HG02610 (cell line): ENCODE measurements at regions not wholly inside any gene's neighbourhood (a gene's known extent, or its start where the extent isn't known, plus 50 kb on each side); places are given as distances from the start of the nearest gene placed in this dataset.
"Not testable (repeated sequence)": the region's sequence is repeated elsewhere in the genome, so short reads cannot be mapped to it uniquely, and the experiment has no call there.

Source experiments
- ATAC-seq: cut with Tn5 transposase; IDR thresholded peaks from one replicate; pipeline ENCODE4 v1.9.1; 2021; ENCODE audit warnings: mild to moderate bottlenecking, moderate library complexity; ENCODE audit not compliant: unreplicated experiment

DNA sequence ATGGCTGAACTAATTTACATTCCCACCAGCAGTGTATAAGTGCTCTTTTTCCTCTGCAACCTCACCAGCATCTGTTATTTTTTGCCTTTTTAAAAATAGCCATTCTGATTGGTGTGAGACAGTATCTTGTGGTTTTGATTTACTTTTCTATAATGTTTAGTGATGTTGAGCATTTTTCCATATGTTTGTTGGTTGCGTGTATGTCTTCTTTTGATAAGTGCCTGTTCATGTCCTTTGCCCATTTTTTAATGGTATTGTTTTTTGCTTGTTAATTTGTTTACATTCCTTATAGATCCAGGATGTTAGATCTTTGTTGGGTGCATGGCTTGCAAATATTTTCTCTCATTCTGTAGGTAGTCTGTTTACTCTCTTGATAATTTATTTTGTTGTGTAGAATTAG lies 169.9 kb downstream of the PRL start:
- no peak for ATAC-seq

DNA sequence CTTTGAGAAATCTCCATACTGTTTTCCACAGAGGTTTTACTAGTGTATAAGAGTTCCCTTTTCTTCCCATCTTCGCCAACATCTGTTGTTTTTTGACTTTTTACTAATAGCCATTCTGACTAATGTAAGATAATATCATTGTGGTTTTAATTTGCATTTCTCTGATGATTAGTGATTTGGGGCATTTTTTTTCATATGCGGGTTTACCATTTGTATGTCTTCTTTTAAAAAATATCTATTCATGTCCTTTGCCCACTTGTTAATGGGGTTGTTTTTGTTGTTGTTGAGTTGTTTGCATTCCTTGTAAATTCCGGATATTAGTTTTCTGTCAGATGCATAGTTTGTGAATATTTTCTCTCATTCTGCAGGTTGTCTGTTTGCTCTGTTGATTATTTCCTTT lies 167.1 kb downstream of the PRL start:
- no peak for ATAC-seq

DNA sequence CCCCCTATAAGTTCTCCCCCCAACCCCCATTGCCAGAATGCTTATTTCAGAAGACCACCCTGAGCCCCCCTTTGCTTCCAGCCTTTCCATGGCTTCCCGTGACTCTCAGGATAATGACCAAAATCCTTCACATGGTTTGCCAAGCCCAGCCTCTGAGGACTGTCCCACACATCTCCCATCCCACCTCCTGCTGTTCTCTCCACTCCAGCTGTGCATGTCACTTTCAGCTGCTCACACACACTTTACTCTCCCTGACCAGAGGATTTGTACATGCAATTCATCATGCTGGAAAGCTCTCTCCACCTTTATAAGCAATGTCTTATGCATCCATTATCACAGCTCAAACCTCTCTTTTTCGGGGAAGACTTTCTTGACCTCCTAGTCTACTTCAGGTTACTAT lies 164.2 kb downstream of the PRL start:
- no peak for ATAC-seq

DNA sequence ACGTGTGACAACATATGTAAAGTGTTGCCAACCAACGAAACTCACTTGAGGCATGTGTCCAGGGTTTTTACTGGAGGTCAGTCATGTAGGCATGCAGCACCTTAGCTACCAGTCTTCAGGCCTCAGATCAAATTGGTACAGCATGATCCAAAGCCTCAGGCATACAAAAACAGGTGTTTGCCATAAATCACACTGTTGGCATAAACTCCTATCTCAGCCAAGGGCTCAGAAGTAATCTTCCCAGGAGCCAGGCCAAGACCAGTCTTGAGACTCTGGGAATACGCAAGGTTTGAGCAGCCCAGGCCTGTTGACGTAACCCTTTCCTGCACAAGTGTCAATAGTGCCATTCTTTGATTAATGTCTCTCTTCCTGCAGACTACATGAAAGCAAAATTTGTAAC lies 163.5 kb downstream of the PRL start:
- ATAC-seq = no peak

DNA sequence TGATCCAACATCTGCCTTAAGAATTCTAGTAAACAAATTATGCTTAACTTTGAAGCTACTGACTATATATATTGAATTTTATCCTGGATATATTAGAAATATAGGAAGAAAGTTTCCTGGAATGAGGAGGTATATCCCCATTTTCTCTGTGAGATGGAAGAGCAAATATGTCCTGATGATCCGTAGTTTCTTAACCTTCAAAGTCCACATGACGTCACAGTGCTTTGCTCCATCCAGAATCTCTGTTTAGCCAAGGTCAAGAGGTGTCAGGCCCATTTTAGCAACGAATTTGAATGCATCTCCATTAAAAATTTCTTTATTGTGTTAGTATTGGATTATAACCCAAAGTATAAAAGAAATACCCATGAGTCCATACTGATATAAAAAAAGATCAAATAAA lies 162.5 kb downstream of the PRL start:
- no peak for ATAC-seq

DNA sequence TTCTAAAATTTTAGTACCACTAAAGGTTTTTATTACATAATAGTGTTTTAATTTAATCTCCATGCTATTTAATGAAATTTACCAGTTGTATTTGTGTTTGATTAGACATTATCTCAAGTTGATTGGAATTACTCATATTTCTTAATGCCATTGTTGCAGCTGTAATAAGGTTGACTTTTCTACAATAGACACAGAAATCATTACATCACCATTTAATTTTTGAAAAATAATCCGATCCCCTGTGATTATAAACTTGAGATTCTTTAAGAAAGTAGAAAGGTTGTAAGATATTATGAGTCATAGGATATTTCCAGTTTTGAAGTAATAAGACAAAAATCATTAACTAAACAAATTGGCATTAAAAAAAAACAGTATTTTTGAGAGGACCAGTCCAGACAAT lies 161.4 kb downstream of the PRL start:
- no peak for ATAC-seq

DNA sequence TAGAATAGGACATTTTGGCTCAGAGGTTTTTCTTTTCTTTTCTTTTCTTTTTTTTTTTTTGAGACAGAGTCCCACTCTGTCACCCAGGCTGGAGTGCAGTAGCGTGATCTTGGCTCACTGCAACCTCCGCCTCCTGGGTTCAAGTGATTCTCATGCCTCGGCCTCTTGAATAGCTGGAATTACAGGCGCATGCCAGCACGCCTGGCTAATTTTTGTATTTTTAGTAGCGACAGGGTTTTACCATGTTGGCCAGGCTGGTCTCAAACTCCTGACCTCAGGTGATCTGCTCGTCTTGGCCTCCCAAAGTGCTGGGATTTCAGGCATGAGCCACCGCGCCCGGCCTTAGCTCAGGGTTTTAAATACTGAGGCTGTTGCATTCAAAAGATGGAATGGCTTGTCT lies 156.1 kb downstream of the PRL start:
- not testable (repeated sequence) for ATAC-seq

DNA sequence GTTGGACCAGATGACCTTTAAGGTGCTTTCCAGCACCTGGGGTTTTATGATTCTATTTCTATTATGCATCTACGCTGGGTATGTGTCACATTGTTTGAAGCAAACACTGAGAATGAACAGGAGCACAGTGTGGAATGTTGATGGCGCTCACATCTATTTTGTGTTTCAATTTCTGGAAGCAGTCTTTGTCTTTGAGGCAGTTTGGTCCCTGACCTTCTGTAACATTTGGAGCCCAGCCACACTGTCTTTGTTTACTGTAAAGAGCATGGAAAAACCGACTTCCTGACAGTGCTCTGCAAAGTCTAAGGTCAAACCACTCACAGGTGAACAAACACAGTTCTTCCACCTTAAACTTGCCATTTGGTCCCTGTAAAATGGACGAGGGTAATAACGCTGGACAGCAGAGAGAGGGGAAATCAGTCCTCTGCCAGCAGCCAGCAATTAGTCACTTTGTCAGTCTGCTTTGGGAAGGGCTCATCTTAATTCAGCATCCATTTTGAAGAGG lies 155.5 kb downstream of the PRL start:
- ATAC-seq = no peak

DNA sequence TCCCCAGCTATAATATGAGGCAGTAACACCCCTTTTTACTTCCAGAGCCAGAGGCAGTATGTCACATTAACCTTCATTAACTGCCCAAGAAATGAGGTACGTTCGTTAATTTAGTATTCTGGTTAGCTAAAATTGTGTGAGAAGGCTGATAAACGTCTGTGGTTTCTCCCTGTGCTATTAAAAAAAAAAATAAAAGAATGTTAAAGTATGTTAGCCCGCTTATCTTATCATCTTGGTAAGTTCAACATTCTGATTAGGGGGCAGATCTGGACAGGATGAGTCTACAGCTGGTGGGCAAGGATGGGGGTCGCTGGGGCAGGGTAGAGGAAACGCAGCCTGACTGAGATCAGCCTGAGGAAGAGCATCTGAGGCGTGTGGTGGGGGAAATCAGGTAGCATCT lies 154.0 kb downstream of the PRL start:
- no peak for ATAC-seq

DNA sequence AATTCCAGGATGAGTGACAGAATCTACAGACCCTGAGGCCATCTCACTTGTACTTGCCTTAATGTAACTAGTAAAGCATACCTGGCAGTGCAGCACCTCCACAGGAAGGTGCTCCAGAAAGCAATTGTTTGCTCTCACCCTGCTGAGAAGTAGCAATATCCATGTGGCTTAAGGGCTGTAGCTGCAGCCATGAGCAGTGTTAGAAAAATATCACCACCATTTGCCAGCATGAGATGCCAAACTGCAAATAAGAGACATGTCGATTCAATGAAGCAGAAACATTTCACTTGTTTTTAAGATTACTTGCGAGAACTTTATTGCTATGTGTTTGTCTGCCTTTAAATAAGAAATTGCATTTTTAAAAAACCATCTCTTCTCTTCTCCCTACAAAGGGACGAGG lies 151.5 kb downstream of the PRL start:
- ATAC-seq = no peak

DNA sequence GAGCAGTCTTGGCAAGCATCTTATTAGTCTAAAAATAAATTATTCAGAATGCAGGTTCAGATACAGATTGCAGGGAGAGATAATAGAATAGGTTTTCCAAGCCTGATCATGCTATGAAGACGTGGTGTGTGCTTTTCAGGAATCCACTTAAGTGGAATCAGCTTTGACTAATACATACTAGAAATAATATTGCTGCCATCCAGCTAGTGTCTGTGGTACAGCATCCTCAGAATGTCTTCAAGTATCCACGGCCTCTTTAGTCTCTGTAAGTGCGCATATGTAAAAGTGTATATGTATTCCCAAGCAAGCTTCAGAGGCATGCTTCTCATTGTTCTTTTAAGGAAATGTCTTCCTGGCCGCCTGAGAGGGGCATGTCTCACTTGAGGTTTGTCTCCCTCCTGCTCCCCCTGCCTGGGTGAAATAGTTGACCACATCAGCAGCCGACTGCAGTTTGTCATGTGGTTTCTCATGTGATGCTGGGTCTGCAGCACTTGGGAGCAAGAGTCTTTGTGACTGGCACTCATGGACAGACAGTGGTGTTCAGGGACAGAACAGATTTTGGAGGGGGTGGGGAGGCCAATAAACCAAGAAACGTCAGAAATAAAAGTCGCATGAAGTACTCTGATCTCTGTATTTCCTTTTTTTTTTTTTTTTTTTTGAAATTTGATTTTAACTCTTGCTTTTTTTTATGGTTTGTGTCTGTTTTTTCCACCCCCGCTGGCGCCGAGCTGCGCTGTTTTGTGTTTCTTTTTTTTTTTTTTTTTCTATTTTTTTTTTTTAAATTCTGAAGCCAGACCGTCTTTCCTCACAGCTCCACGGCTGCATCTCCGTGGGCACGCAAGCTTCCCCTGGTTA lies 150.8 kb downstream of the PRL start:
- ATAC-seq = no peak

DNA sequence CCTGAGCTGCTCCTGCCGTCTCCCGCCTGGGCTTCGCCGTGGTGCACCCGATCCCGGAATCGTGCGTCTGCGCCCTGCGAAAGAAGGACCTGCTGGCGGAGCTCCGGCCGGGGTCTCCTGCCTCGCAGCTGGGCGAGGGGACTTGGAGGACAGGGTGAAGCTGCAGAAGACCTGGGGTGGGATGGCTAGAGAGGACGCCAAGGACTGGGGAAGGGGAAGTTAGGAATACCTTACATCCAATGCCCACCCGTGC lies 150.2 kb downstream of the PRL start:
- no peak for ATAC-seq

DNA sequence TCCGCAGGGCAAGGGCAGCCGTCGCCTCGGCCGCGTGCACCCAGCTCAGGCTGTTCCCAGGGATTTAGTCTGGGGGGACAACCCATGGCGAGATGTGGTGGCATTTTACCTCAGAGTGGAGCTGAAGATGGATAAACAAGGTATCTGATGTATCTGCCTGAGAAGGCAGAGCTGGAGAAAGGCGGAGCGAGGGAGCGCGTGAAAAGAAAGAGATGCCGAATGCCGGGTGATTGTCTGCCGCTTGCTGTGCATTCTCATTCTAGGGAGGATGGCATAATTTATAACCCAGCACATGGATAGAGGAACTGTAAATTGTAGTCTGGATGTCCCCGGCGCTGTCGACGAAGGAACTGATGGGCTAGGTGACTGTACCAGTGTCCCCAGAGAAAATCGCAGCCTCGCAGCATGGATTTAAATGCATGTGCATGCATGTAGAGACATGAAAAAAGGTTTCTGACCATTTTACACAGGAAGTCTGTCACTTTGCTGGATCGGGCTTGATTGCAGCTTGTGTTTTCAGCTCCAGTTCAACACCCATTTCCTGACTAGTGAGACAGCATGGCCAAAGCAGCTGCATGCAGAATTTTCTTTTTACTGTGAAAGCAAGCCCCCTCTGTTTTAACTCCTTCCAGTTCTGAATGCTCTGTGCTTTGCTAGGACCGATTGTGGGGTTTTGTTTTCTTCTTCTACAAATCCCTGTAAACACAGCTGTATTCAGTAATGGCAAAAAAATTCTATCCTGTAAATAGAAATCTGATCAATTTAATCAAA lies 149.7 kb downstream of the PRL start:
- no peak for ATAC-seq

DNA sequence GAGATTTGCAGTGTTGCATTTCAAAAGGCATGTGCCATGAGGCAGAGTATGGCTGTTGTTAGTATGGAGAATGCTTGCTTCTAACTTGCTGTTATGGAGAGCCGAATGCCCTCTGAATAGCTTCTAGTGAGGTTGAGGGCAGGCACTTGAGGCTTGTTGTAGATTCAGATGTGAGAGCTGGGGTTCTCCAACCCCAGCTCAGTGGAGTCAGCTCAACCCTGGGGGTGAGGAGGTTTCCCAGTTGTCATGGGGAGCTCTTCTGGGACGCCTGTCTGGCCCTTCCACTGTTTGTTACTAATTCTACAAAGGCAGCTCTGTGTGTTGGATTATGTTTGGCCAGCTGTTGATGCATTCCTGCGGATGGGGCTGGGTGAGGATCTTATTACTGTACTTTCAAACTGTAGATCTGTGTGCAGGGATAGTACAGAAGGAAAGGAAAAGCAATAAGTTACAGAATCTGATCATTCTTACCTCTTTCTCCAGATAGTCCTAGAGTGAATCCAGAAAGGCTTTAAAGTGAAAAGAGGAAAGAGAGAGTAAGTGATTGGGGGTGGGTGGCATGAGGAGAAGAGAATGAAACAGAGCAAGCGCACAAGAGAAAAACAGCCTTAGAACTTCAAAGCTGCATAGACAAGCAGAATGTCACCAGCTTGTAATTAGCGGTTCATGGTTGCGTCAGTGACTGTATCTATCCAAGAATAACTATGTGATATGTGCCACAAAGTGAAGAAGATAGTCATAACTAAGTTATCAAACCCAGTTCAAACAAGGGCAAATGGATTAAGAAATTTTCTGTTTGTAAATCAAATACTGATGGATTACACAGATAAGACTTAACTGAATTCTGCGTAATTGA lies 148.7 kb downstream of the PRL start:
- ATAC-seq = no peak

DNA sequence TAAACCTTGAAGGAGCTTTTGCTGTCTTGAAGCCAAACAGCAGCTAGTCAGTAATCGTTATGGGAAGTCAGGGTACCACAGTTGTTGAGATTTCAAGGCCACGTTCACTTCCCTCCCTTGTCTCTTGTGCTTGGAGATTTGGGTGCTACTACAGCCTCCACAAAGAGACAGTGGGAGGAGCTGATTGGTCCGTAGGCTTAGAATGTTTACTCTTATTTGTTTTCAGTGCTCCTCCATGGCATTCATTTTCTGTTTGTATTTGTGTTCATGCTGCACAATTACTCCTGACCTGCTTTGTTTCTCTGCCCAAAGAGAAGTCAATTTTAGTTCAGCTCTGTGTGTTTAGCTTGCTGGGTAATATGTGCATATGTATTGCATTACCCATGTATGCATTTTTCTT lies 147.7 kb downstream of the PRL start:
- no peak for ATAC-seq

DNA sequence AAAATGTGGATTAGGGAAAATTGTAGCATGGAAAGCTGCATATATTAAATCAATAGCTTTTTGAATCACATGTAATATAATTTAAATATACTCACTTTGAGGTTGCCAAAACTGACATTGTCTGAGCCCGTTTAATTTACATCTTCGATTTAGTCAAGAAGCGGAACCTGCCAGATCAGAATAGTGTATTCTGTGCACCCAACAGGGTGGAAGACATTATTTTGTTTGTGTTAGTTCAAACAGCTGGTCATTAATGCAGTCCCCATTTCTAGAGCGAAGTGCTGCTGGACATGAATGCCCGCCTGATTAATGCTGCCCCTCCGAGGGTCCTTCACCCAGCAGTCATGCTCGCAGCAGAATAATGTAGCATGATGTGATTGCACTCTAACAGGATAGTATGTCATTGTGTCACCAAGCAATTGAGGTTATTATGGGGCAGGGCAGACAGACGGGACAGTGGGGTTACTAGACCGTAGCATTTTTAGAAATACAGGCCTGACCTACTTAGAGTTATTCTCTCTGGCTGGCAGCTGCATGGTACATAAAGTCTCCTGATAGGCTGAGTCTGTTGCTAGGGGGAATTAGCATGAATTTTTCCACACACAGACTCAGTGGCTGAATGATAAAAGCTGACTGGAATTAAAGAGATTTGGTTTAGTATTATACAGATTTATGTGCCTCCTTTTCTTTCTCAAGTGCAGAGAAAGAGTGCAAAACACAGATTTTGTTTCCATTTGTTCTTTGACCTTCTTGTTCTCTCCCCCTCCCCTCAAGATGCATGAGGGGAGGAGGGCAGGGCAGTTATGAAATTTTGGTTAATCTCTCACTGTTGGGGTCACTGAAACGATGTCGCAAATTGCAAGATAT lies 147.1 kb downstream of the PRL start:
- ATAC-seq = no peak

DNA sequence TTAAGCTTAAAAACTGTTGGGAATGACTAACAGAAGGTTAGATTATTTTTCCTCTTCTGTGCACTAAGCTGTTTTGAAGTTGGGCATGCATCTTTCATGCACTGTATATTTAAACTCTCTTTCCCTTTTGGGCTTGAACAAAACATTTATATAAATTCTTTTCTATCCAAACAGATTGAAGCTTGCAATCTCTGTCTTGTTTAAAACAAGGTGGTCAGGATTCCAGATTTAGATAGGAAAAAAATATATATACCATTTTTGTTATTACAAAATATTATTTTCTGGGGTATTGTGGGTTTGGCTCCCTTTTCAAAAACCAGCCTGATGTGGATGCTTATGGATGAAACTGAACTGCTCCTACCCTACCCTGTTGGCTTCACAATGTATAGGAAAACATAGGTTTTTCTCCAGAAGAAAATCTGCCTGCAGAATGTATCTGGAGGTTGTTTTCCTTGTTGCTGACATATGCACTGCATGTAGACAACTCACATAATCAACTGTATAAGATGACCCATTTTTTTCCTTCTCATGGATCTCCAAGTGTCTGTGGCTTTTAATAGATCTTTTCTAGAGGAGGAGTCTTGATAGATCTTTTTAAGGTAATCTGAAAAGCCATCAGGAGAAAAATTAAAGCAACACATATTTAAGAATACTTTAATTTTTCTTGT lies 146.3 kb downstream of the PRL start:
- no peak for ATAC-seq

DNA sequence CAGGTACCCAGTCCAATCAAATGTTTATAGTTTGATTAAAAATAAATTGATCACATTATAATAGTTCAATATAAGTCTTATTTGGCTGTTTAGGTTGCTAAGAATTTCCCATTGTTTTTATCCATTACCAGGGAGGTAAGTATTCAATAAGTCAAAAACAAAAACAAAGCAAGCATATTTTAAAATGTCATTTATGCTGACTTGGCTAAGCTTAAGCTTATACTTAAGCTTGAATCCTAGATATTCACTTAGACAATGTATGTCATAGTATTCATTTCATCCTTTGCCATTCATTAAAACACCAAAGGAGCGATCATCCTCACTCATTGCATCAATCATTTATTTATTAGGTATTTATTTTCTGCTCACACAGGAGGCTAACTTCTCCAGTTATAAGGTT lies 144.9 kb downstream of the PRL start:
- no peak for ATAC-seq

DNA sequence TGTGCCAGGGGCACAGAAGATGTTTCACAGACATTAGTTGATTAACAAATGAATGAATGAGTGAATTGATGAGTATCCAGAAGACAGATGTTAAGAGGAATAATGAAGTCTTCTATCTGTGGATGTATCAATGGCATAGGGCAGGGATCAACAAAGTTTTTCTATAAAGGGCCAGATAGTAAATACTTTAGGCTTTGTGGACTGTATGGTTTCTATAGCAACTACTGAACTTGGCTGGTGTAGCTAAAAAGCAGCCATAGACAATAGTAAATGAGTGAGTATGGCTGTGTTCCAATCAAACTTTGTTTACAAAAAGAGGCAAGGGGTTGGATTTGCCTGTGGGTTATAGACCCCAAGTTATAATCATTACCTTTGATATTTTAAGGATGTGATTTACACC lies 144.0 kb downstream of the PRL start:
- no peak for ATAC-seq
